OCI-LY3 (cell line): ENCODE measurements at regions not wholly inside any gene's neighbourhood (a gene's known extent, or its start where the extent isn't known, plus 50 kb on each side); places are given as distances from the start of the nearest gene placed in this dataset.

ENCODE experiments used
- H2AFZ ChIP-seq: fragments of 200-600, 300-600 bp; shearing (Covaris generic); 2 replicates; pipeline ENCODE4 v1.6.0; 2014; ENCODE audit warnings: antibody characterized with exemption, low read depth, low read length
- H3K27ac ChIP-seq: fragments of 200-600, 300-600 bp; sonication (generic); 2 replicates; pipeline ENCODE4 v1.5.1; 2014; ENCODE audit warnings: mild to moderate bottlenecking, low read length, moderate library complexity, mixed read lengths
- H3K27me3 ChIP-seq: fragments of 200-600, 300-600 bp; sonication (generic); 2 replicates; pipeline ENCODE4 v1.6.1; 2014; ENCODE audit warnings: low read depth, low read length, mixed read lengths
- H3K36me3 ChIP-seq: fragments of 200-600, 300-600 bp; sonication (generic); replicated peaks from 2 replicates; pipeline ENCODE3; 2014; ENCODE audit warnings: low read depth, low read length, mixed read lengths
- H3K4me1 ChIP-seq: fragments of 300-600, 200-600 bp; sonication (generic); 2 replicates; pipeline ENCODE4 v1.6.1; 2014; ENCODE audit warnings: low read length, mixed read lengths
- H3K4me2 ChIP-seq: fragments of 200-600, 300-600 bp; sonication (generic); 2 replicates; pipeline ENCODE4 v1.6.1; 2014; ENCODE audit warnings: low read length, mixed read lengths
- H3K4me3 ChIP-seq: fragments of 300-600, 200-600 bp; sonication (generic); 2 replicates; pipeline ENCODE4 v1.5.1; 2014; ENCODE audit warnings: antibody characterized with exemption, mild to moderate bottlenecking, low read length, moderate library complexity
- H3K79me2 ChIP-seq: fragments of 300-600, 200-600 bp; shearing (Covaris generic); 2 replicates; pipeline ENCODE4 v1.6.1; 2014; ENCODE audit warnings: mild to moderate bottlenecking, low read length, mixed read lengths
- H3K9ac ChIP-seq: fragments of 300-600, 200-600 bp; shearing (Covaris generic); 2 replicates; pipeline ENCODE4 v1.6.0; 2014; ENCODE audit warnings: mild to moderate bottlenecking, low read length, moderate library complexity
- H3K9me3 ChIP-seq: fragments of 200-600, 300-600 bp; shearing (Covaris generic); 2 replicates; pipeline ENCODE4 v1.6.1; 2014; ENCODE audit warnings: low read length, mixed read lengths; ENCODE audit not compliant: insufficient read depth
- H4K20me1 ChIP-seq: fragments of 200-600, 300-600 bp; sonication (generic); 2 replicates; pipeline ENCODE4 v1.6.1; 2016; ENCODE audit warnings: low read length, mixed read lengths; ENCODE audit not compliant: insufficient read depth
- CTCF ChIP-seq: fragments of 200-600, 300-600 bp; sonication (generic); IDR thresholded peaks from 2 replicates; pipeline ENCODE4 v1.5.1; 2014; ENCODE audit warnings: antibody characterized with exemption, low read length, low read depth
- EZH2phosphoT487 ChIP-seq: fragments of 200-600 bp; shearing (Covaris generic); IDR thresholded peaks from 2 replicates; pipeline ENCODE4 v1.6.1; 2018; ENCODE audit warnings: antibody characterized with exemption, mixed run types, low read depth

GRCh38 chr13:60689076-60689475, 292.1 kb downstream of the TDRD3 start:
- Histone ChIP-seq H3K4me3 (no peak overlapping the region), H3K79me2 (no peaks in the 10 kb centered on the region), H3K4me2 (no peak overlapping the region), H3K27me3 (no peaks in the 10 kb centered on the region), H4K20me1 (no peaks in the 10 kb centered on the region), H3K27ac (no peak overlapping the region), H3K9me3 (no peaks in the 10 kb centered on the region), H3K36me3 (no peaks in the 10 kb centered on the region), H3K4me1 (peaks cover 6% of the 10 kb centered on the region), H2AFZ (no peak overlapping the region), H3K9ac (no peak overlapping the region)
- no peak for TF ChIP-seq CTCF
- no peak for TF ChIP-seq EZH2phosphoT487

- Histone ChIP-seq H3K4me2 (no peak overlapping the region), H2AFZ (peak overlapping the region; percentile 3; the same call in 1 of the 2 replicates), H3K36me3 (no peaks in the 10 kb centered on the region), H3K27ac (no peak overlapping the region), H3K27me3 (no peaks in the 10 kb centered on the region), H3K79me2 (no peaks in the 10 kb centered on the region), H3K4me1 (no peaks in the 10 kb centered on the region), H4K20me1 (no peaks in the 10 kb centered on the region), H3K9me3 (no peaks in the 10 kb centered on the region), H3K4me3 (no peak overlapping the region), H3K9ac (no peak overlapping the region)
- TF ChIP-seq EZH2phosphoT487 = no peak
- no peak for TF ChIP-seq CTCF
Measured at GRCh38 chr13:60679928-60680694, 283.1 kb downstream of the TDRD3 start.

GRCh38 chr13:60679131-60679530, 282.1 kb downstream of the TDRD3 start:
- H3K9ac ChIP-seq = no peak overlapping the region
- no peak overlapping the region for H3K4me2 ChIP-seq
- H3K27ac ChIP-seq = no peak overlapping the region
- H3K27me3 ChIP-seq = no peaks in the 10 kb centered on the region
- H3K4me1 ChIP-seq = no peaks in the 10 kb centered on the region
- H2AFZ ChIP-seq = no peak overlapping the region
- TF ChIP-seq EZH2phosphoT487 = no peak
- no peak for TF ChIP-seq CTCF
- H3K79me2 ChIP-seq = no peaks in the 10 kb centered on the region
- H3K9me3 ChIP-seq = no peaks in the 10 kb centered on the region
- H3K4me3 ChIP-seq = no peak overlapping the region
- H3K36me3 ChIP-seq = no peaks in the 10 kb centered on the region
- no peaks in the 10 kb centered on the region for H4K20me1 ChIP-seq

GRCh38 chr13:60671386-60671785, 274.4 kb downstream of the TDRD3 start:
- H3K9ac ChIP-seq = no peak overlapping the region
- H3K27me3 ChIP-seq = no peaks in the 10 kb centered on the region
- H3K4me2 ChIP-seq = no peak overlapping the region
- no peaks in the 10 kb centered on the region for H3K36me3 ChIP-seq
- no peak overlapping the region for H3K4me3 ChIP-seq
- H4K20me1 ChIP-seq = no peaks in the 10 kb centered on the region
- no peak for TF ChIP-seq CTCF
- no peaks in the 10 kb centered on the region for H3K4me1 ChIP-seq
- no peaks in the 10 kb centered on the region for H3K9me3 ChIP-seq
- H3K27ac ChIP-seq = no peak overlapping the region
- H3K79me2 ChIP-seq = no peaks in the 10 kb centered on the region
- H2AFZ ChIP-seq = no peak overlapping the region
